Osteoblast (primary cell): ENCODE measurements at regions not wholly inside any gene's neighbourhood (a gene's known extent, or its start where the extent isn't known, plus 50 kb on each side); places are given as distances from the start of the nearest gene placed in this dataset.

Source experiments
- DNase-seq: peaks from one replicate; pipeline ENCODE4 v3.0.0; 2011; ENCODE audit warnings: low spot score, mixed read lengths; ENCODE audit not compliant: insufficient read length; ENCODE audit errors: missing footprints
- H2AFZ ChIP-seq: 2 replicates; pipeline ENCODE4 v1.6.0; 2011; ENCODE audit warnings: mild to moderate bottlenecking, low read length
- H3K27ac ChIP-seq: 2 replicates; pipeline ENCODE4 v1.5.1; 2011; ENCODE audit warnings: mild to moderate bottlenecking, low read depth, low read length, moderate library complexity
- H3K27me3 ChIP-seq: 2 replicates; pipeline ENCODE4 v1.6.0; 2012; ENCODE audit warnings: mild to moderate bottlenecking, control low read depth, inconsistent platforms, low read length, moderate library complexity; ENCODE audit not compliant: insufficient read depth
- H3K36me3 ChIP-seq: 2 replicates; pipeline ENCODE4 v1.5.1; 2011; ENCODE audit warnings: mild to moderate bottlenecking, low read length, control low read depth, moderate library complexity; ENCODE audit not compliant: insufficient read depth
- H3K4me1 ChIP-seq: 2 replicates; pipeline ENCODE4 v1.5.1; 2011; ENCODE audit warnings: mild to moderate bottlenecking, low read length, control low read depth, moderate library complexity; ENCODE audit not compliant: insufficient read depth
- H3K4me2 ChIP-seq: 2 replicates; pipeline ENCODE4 v1.6.0; 2011; ENCODE audit warnings: mild to moderate bottlenecking, low read length; ENCODE audit not compliant: insufficient read depth
- H3K4me3 ChIP-seq: fragments of 200-600 bp; sonication (generic); 3 replicates; pipeline ENCODE4 v1.5.1; 2012; ENCODE audit warnings: mild to moderate bottlenecking, low read length, inconsistent platforms; ENCODE audit not compliant: insufficient read depth
- H3K79me2 ChIP-seq: 2 replicates; pipeline ENCODE4 v1.6.0; 2012; ENCODE audit warnings: mild to moderate bottlenecking, low read length, control low read depth, inconsistent platforms; ENCODE audit not compliant: insufficient read depth
- H3K9me3 ChIP-seq: 2 replicates; pipeline ENCODE4 v1.5.1; 2011; ENCODE audit warnings: low read depth, low read length, control low read depth
- H4K20me1 ChIP-seq: 2 replicates; pipeline ENCODE4 v1.6.0; 2012; ENCODE audit warnings: mild to moderate bottlenecking, low read length, control low read depth; ENCODE audit not compliant: insufficient read depth
- CTCF ChIP-seq: IDR thresholded peaks from 2 replicates; pipeline ENCODE4 v1.5.1; 2011; ENCODE audit warnings: mild to moderate bottlenecking, low read depth, low read length, moderate library complexity; ENCODE audit errors: extremely low read depth

- H3K27ac ChIP-seq: no peak overlapping the region
- TF ChIP-seq CTCF: no peak
- H3K4me2 ChIP-seq: no peak overlapping the region
- no peaks in the 10 kb centered on the region for H3K4me1 ChIP-seq
- H3K36me3 ChIP-seq: no peaks in the 10 kb centered on the region
- no peak for DNase-seq
- no peaks in the 10 kb centered on the region for H3K9me3 ChIP-seq
- H3K4me3 ChIP-seq: no peak overlapping the region
- no peaks in the 10 kb centered on the region for H3K27me3 ChIP-seq
- no peaks in the 10 kb centered on the region for H4K20me1 ChIP-seq
- H3K79me2 ChIP-seq: no peaks in the 10 kb centered on the region
- H2AFZ ChIP-seq: no peak overlapping the region
Observed at GRCh38 chr17:72349491-72349995, 228.7 kb downstream of the SOX9 start.

- no peaks in the 10 kb centered on the region for H3K27me3 ChIP-seq
- no peak overlapping the region for H3K4me3 ChIP-seq
- no peak overlapping the region for H2AFZ ChIP-seq
- no peaks in the 10 kb centered on the region for H3K9me3 ChIP-seq
- H3K36me3 ChIP-seq: no peaks in the 10 kb centered on the region
- H3K4me1 ChIP-seq: no peaks in the 10 kb centered on the region
- H3K79me2 ChIP-seq: no peaks in the 10 kb centered on the region
- TF ChIP-seq CTCF: no peak
- H4K20me1 ChIP-seq: no peaks in the 10 kb centered on the region
- H3K27ac ChIP-seq: no peak overlapping the region
- H3K4me2 ChIP-seq: no peak overlapping the region
- DNase-seq: no peak
Observed at GRCh38 chr17:72350073-72350472, 229.3 kb downstream of the SOX9 start.

GRCh38 chr17:72351365-72351764 lies 230.5 kb downstream of the SOX9 start:
- Histone ChIP-seq H3K36me3 (no peaks in the 10 kb centered on the region), H3K27ac (no peak overlapping the region), H3K4me1 (no peaks in the 10 kb centered on the region), H3K27me3 (no peaks in the 10 kb centered on the region), H3K9me3 (no peaks in the 10 kb centered on the region), H3K4me3 (no peak overlapping the region), H4K20me1 (no peaks in the 10 kb centered on the region), H2AFZ (no peak overlapping the region), H3K4me2 (no peak overlapping the region), H3K79me2 (no peaks in the 10 kb centered on the region)
- no peak for DNase-seq
- no peak for TF ChIP-seq CTCF

- Histone ChIP-seq H3K79me2 (no peaks in the 10 kb centered on the region), H4K20me1 (no peaks in the 10 kb centered on the region), H3K4me2 (no peak overlapping the region), H3K27ac (no peak overlapping the region), H3K36me3 (no peaks in the 10 kb centered on the region), H3K4me1 (no peaks in the 10 kb centered on the region), H2AFZ (no peak overlapping the region), H3K27me3 (no peaks in the 10 kb centered on the region), H3K9me3 (no peaks in the 10 kb centered on the region), H3K4me3 (no peak overlapping the region)
- no peak for DNase-seq
- no peak for TF ChIP-seq CTCF
Observed at GRCh38 chr17:72351884-72352346, 231.1 kb downstream of the SOX9 start.
